Panc1 (cell line): ENCODE measurements at regions not wholly inside any gene's neighbourhood (a gene's known extent, or its start where the extent isn't known, plus 50 kb on each side); places are given as distances from the start of the nearest gene placed in this dataset.

Experiments used
- ATAC-seq: fragments of 200-7000 bp; cut with Tn5 transposase; 2 replicates; pipeline ENCODE4 v1.9.1; 2020; ENCODE audit warnings: mild to moderate bottlenecking, moderate library complexity
- BruUV-seq: library from RNA; stranded (reverse); fragments of 400-500 nt; replicated peaks from 2 replicates; lab custom pipeline; 2021; lab: Mats Ljungman, UMichigan
- CTCF ChIA-PET: fragments of 300-600 bp; sonication (Branson Sonifier 250); formaldehyde crosslinking; loops from one replicate; lab custom pipeline; 2022; ENCODE audit warnings: antibody characterized with exemption; lab: Charles Lee
- POLR2A ChIA-PET: fragments of 300-600 bp; sonication (Branson Sonifier 250); formaldehyde crosslinking; loops from one replicate; lab custom pipeline; 2022; ENCODE audit warnings: antibody characterized with exemption; lab: Charles Lee
- DNase-seq: peaks from one replicate; pipeline ENCODE4 v3.0.0-alpha.2; 2010; ENCODE audit warnings: low read depth, low spot score
- H3K27ac ChIP-seq: 2 replicates; pipeline ENCODE4 v1.5.1; 2011; ENCODE audit warnings: mild to moderate bottlenecking, low read length, inconsistent platforms
- H3K27me3 ChIP-seq: fragments of 200-500 bp; sonication (Bioruptor generic); 2 replicates; pipeline ENCODE4 v1.6.0; 2014; ENCODE audit warnings: low read length, inconsistent platforms; ENCODE audit not compliant: control insufficient read depth, insufficient read depth
- H3K36me3 ChIP-seq: fragments of 200-500 bp; sonication (Bioruptor generic); 2 replicates; pipeline ENCODE4 v1.5.1; 2014; ENCODE audit warnings: inconsistent platforms, mild to moderate bottlenecking, low read length, moderate library complexity; ENCODE audit not compliant: control insufficient read depth, insufficient read depth
- H3K4me1 ChIP-seq: 2 replicates; pipeline ENCODE4 v1.5.1; 2011; ENCODE audit warnings: inconsistent platforms, mild to moderate bottlenecking, low read length, moderate library complexity; ENCODE audit not compliant: control insufficient read depth, insufficient read depth
- H3K4me3 ChIP-seq, 2 experiments: 2 replicates each; pipeline ENCODE4 v1.5.1; 2011 to 2012; ENCODE audit warnings: low read depth in 2 of 2, low read length in 2 of 2, mild to moderate bottlenecking in 2 of 2, inconsistent platforms in 1 of 2, moderate library complexity in 1 of 2
- H3K9me3 ChIP-seq: fragments of 200-500 bp; sonication (Bioruptor generic); 2 replicates; pipeline ENCODE4 v1.5.1; 2014; ENCODE audit warnings: low read depth, mild to moderate bottlenecking, inconsistent platforms, low read length, moderate library complexity; ENCODE audit not compliant: control insufficient read depth, insufficient read depth
- CTCF ChIP-seq: fragments of 450-650 bp; IDR thresholded peaks from 2 replicates; pipeline ENCODE4 v1.5.1; 2017; ENCODE audit warnings: mild to moderate bottlenecking
- POLR2AphosphoS5 ChIP-seq: IDR thresholded peaks from 2 replicates; pipeline ENCODE4 v1.6.1; 2012; ENCODE audit warnings: mild to moderate bottlenecking, low read depth, low read length, moderate library complexity
- SIN3A ChIP-seq: IDR thresholded peaks from 2 replicates; pipeline ENCODE4 v1.6.1; 2012; ENCODE audit warnings: low read depth, mild to moderate bottlenecking, low read length, moderate library complexity, borderline replicate concordance; ENCODE audit not compliant: insufficient read depth
- TCF7L2 ChIP-seq: IDR thresholded peaks from 2 replicates; pipeline ENCODE4 v1.6.1; 2011; ENCODE audit warnings: mild to moderate bottlenecking, low read depth, low read length, inconsistent platforms
- in situ Hi-C: cut with HindIII; loops from 2 replicates; pipeline ENCODE4 v1.10.0; 2016; ENCODE audit warnings: low sequenced_read_pairs, low pct_unique_long_range_greater_than_20kb
- intact Hi-C: fragments of 100-400 bp; cut with micrococcal nuclease; formaldehyde crosslinking; loops from one replicate; pipeline ENCODE4 v1.10.0; 2022; ENCODE audit not compliant: unreplicated experiment
- TF ChIP-seq, protein P1 (sequence below), 2 experiments: IDR thresholded peaks; 2 replicates each; pipeline ENCODE4 v1.6.1; 2011 to 2012; ENCODE audit warnings: low read depth in 2 of 2, control low read depth in 1 of 2, low read length in 1 of 2, mild to moderate bottlenecking in 1 of 2, moderate library complexity in 1 of 2; ENCODE audit not compliant: insufficient read depth in 1 of 2

- Histone ChIP-seq H3K4me3 (no peak overlapping the region), H3K4me1 (no peaks in the 10 kb centered on the region), H3K27me3 (no peaks in the 10 kb centered on the region), H3K27ac (no peak overlapping the region), H3K36me3 (no peaks in the 10 kb centered on the region), H3K9me3 (no peaks in the 10 kb centered on the region)
- in situ Hi-C loops: no loop called here
- intact Hi-C loops: no loop called here
- TF ChIP-seq SIN3A (no peak), CTCF (no peak)
- TF ChIP-seq, protein P1, sequence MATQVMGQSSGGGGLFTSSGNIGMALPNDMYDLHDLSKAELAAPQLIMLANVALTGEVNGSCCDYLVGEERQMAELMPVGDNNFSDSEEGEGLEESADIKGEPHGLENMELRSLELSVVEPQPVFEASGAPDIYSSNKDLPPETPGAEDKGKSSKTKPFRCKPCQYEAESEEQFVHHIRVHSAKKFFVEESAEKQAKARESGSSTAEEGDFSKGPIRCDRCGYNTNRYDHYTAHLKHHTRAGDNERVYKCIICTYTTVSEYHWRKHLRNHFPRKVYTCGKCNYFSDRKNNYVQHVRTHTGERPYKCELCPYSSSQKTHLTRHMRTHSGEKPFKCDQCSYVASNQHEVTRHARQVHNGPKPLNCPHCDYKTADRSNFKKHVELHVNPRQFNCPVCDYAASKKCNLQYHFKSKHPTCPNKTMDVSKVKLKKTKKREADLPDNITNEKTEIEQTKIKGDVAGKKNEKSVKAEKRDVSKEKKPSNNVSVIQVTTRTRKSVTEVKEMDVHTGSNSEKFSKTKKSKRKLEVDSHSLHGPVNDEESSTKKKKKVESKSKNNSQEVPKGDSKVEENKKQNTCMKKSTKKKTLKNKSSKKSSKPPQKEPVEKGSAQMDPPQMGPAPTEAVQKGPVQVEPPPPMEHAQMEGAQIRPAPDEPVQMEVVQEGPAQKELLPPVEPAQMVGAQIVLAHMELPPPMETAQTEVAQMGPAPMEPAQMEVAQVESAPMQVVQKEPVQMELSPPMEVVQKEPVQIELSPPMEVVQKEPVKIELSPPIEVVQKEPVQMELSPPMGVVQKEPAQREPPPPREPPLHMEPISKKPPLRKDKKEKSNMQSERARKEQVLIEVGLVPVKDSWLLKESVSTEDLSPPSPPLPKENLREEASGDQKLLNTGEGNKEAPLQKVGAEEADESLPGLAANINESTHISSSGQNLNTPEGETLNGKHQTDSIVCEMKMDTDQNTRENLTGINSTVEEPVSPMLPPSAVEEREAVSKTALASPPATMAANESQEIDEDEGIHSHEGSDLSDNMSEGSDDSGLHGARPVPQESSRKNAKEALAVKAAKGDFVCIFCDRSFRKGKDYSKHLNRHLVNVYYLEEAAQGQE (IDR thresholded peaks at IDR 0.05; ENCODE audit: insufficient read depth in 1 of 2, low read depth in 2 of 2, low read length in 1 of 2): no peak
- no TSS peak for BruUV-seq
- ATAC-seq: no peak
- ChIA-PET POLR2A (no interaction called here), CTCF (no interaction called here)
- no peak for DNase-seq
These were observed 94.7 kb upstream of the TARDBP start for GRCh38 chr1:10917513-10918454.

- in situ Hi-C loops (no loop called here), intact Hi-C loops (no loop called here)
- Histone ChIP-seq H3K27ac (no peak overlapping the region), H3K4me1 (no peaks in the 10 kb centered on the region), H3K27me3 (no peaks in the 10 kb centered on the region), H3K36me3 (no peaks in the 10 kb centered on the region), H3K9me3 (no peaks in the 10 kb centered on the region), H3K4me3 (no peak overlapping the region)
- TF ChIP-seq TCF7L2 (no peak), POLR2AphosphoS5 (no peak), SIN3A (no peak), CTCF (no peak)
- TF ChIP-seq, protein P1 (IDR thresholded peaks at IDR 0.05; ENCODE audit: insufficient read depth in 1 of 2, low read depth in 2 of 2, low read length in 1 of 2): no peak
- CTCF ChIA-PET: no interaction called here
- ATAC-seq (no peak), DNase-seq (no peak)
- BruUV-seq: no TSS peak
- POLR2A ChIA-PET: no interaction called here
These were observed 93.9 kb upstream of the TARDBP start for GRCh38 chr1:10918531-10918930.
